Stomach (tissue), 8 donors: ENCODE measurements at regions not wholly inside any gene's neighbourhood (a gene's known extent, or its start where the extent isn't known, plus 50 kb on each side); places are given as distances from the start of the nearest gene placed in this dataset.

Experiments
- DNase-seq, 2 donors: peaks; one replicate each; pipeline versions ENCODE4 v3.0.0 to v3.0.0-alpha.2; 2013 to 2019
- H3K27ac ChIP-seq, 5 donors: fragments of 200-600 bp in 4 of 5; sonication (generic) in 4 of 5; one replicate each; pipeline ENCODE4 v1.5.1; 2013 to 2019; ENCODE audit warnings: mild to moderate bottlenecking in 1 of 5, moderate library complexity in 1 of 5
- H3K27me3 ChIP-seq, 3 donors: fragments of 200-600 bp; sonication (generic); one replicate each; pipeline ENCODE4 v1.5.1; 2017 to 2019; ENCODE audit warnings: mixed run types in 1 of 3
- H3K36me3 ChIP-seq, 4 donors: fragments of 200-600 bp; sonication (generic); 1 replicate in 3 of 4; 2 replicates in 1 of 4; pipeline ENCODE4 v1.5.1; 2016 to 2019
- H3K4me1 ChIP-seq, 4 donors: fragments of 200-600 bp; sonication (generic); one replicate each; pipeline ENCODE4 v1.5.1; 2016 to 2019
- H3K4me3 ChIP-seq, 4 donors: fragments of 200-600 bp; sonication (generic) in 3 of 4; one replicate each; pipeline ENCODE4 v1.5.1; 2016 to 2019; ENCODE audit warnings: mild to moderate bottlenecking in 1 of 4
- H3K9me3 ChIP-seq, 4 donors: fragments of 200-600 bp; sonication (generic); one replicate each; pipeline ENCODE4 v1.5.1; 2016 to 2019
- EP300 ChIP-seq: sonication (generic); formaldehyde crosslinking; IDR thresholded peaks from one replicate; pipeline ENCODE4 v1.6.1; 2017; ENCODE audit warnings: antibody characterized with exemption
- POLR2A ChIP-seq, 4 donors: fragments of 450-650 bp; IDR thresholded peaks; one replicate each; pipeline ENCODE4 v1.6.1; 2016; ENCODE audit warnings: antibody characterized with exemption in 4 of 4, control low read depth in 2 of 4, mild to moderate bottlenecking in 1 of 4, moderate library complexity in 1 of 4
- POLR2AphosphoS5 ChIP-seq, 3 donors: sonication (generic); formaldehyde crosslinking; IDR thresholded peaks; one replicate each; pipeline ENCODE4 v1.6.1; 2016; ENCODE audit warnings: antibody characterized with exemption in 3 of 3
- WGBS, 5 donors: extraction: QIAGEN DNeasy Blood & Tissue Kit in 3 of 5; methylation state at CpG; one replicate each; pipeline versions ENCODE4 v1.1.5 to v1.1.7; 2013 to 2018; 5-methylcytosine and 5-hydroxymethylcytosine counted together
- intact Hi-C: fragments of 100-400 bp; cut with DNase I; formaldehyde crosslinking; loops from one replicate; pipeline ENCODE4 v1.15.1; 2023; ENCODE audit warnings: low total_unique reads
- TF ChIP-seq, protein P1 (sequence below), 7 experiments: fragments of 450-650 bp in 4 of 7; fragments of 200-600 bp in 3 of 7; sonication (generic) in 3 of 7; IDR thresholded peaks; one replicate each; pipeline ENCODE4 v1.5.1; 2016 to 2019; ENCODE audit warnings: antibody characterized with exemption in 7 of 7, control low read depth in 2 of 7, mild to moderate bottlenecking in 1 of 7
- donor health status: healthy with polysubstance abuse.
- donor health status: Bipolar disorder and iron deficiency.
- donor health status: healthy.

DNA sequence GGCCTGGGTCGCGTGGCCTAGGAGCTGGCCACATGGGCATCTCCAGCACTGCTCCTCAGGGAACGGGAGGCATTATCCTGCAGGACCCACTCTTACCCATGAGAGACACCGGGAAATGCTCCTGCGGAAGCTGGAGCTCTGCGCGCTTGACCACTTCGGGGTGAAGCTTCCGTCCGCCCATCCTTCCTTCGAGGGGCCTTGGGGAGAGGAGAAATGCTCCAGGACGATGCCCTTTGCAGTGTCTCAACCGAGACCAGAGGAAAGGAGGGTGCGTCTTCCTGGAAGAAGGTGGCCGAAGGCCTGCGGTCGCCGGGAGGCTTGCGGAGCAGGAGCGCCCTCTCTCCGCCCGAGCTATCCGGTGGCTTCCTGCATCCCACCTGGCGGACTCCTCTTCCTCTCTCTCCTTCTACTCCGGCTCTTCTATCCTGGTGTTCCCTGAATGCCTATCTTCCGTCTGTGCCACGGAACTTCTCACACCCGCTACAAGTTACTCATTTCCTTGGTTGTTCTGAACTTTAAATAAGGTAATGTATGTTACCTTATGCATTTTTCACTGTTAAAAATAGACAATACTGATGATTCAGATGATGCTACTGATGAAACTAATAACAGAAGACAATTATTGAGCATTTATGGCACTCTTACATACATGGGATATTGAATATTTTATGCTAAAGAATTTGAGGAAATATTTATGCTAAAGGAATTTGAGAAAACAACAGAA is 91.4 kb downstream of the PRKAB2 start:
- intact Hi-C loops, result no loop called here

DNA sequence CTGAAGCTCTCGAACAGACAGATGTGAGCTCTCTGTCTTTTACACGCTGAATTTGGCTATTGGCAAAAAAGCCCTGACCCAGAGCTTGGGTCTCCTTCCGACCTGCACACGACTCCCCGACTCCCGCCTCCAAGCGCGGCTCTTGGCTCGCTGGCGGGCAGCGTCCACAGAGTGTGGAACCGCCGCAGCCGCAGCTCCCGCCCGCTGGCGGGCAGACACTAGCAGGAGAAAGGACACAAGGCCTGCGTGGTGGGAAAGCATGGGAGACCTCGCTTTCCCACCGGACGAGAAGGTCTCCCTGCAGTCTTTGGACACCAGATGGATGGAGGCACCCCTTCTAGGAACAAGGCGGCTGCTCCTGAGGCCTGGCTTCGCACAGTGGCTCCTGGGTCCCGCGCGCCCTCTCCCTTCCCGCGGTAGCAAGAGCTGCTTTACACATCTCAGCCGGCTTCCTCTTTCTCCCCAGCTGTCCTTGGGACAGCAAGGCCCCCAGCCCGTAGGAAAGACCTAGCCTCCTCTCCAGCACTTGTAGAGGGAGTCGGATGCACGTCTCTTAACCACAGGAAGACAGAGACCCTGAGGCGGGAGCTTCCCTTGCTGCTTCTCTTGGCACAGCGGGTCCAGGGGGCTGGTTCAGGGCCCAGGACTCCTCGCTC is 92.1 kb downstream of the PRKAB2 start:
- Histone ChIP-seq H3K27ac (no peak overlapping the region), H3K4me1 (peaks cover 24 to 58% (median 42%) of the 10 kb centered on the region in 4 donors), H3K36me3 (no peaks in the 10 kb centered on the region), H3K27me3 (peaks cover 4 to 100% (median 52%) of the 10 kb centered on the region in 3 donors), H3K9me3 (peaks cover 0 to 17% (median 2%) of the 10 kb centered on the region in 4 donors), H3K4me3 (peak overlapping the region; percentile 20 to 32 (median 26))
- no peak for TF ChIP-seq EP300
- TF ChIP-seq, protein P1, sequence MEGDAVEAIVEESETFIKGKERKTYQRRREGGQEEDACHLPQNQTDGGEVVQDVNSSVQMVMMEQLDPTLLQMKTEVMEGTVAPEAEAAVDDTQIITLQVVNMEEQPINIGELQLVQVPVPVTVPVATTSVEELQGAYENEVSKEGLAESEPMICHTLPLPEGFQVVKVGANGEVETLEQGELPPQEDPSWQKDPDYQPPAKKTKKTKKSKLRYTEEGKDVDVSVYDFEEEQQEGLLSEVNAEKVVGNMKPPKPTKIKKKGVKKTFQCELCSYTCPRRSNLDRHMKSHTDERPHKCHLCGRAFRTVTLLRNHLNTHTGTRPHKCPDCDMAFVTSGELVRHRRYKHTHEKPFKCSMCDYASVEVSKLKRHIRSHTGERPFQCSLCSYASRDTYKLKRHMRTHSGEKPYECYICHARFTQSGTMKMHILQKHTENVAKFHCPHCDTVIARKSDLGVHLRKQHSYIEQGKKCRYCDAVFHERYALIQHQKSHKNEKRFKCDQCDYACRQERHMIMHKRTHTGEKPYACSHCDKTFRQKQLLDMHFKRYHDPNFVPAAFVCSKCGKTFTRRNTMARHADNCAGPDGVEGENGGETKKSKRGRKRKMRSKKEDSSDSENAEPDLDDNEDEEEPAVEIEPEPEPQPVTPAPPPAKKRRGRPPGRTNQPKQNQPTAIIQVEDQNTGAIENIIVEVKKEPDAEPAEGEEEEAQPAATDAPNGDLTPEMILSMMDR (IDR thresholded peaks at IDR 0.05), result no peak
- TF ChIP-seq POLR2AphosphoS5 (IDR thresholded peaks at IDR 0.05), result no peak
- TF ChIP-seq POLR2A (IDR thresholded peaks at IDR 0.05), result no peak
- 2 to 7% (median 4%) methylated on average over 10 to 35 of the region's 35 CpGs for WGBS, 5 donors
- intact Hi-C loops, result no loop called here
- DNase-seq, result peak in 1 of 2 donors; percentile 46

More for the DNA sequence above, 91.4 kb downstream of the PRKAB2 start:
- H3K4me1 ChIP-seq, result peaks cover 26 to 60% (median 45%) of the 10 kb centered on the region in 4 donors
- no peak overlapping the region for H3K27ac ChIP-seq
- H3K9me3 ChIP-seq, result peaks cover 0 to 17% (median 2%) of the 10 kb centered on the region in 4 donors
- peaks cover 4 to 96% (median 48%) of the 10 kb centered on the region in 3 donors for H3K27me3 ChIP-seq
- no peak for DNase-seq
- TF ChIP-seq, protein P1 (IDR thresholded peaks at IDR 0.05), result no peak
- TF ChIP-seq EP300 (no peak), POLR2AphosphoS5 (IDR thresholded peaks at IDR 0.05) (no peak), POLR2A (IDR thresholded peaks at IDR 0.05) (no peak)
- no peaks in the 10 kb centered on the region for H3K36me3 ChIP-seq
- peak overlapping the region in 2 of 4 donors; percentile 27 to 32 for H3K4me3 ChIP-seq
- 6 to 20% (median 17%) methylated on average over 9 to 28 of the region's 28 CpGs for WGBS, 5 donors

DNA sequence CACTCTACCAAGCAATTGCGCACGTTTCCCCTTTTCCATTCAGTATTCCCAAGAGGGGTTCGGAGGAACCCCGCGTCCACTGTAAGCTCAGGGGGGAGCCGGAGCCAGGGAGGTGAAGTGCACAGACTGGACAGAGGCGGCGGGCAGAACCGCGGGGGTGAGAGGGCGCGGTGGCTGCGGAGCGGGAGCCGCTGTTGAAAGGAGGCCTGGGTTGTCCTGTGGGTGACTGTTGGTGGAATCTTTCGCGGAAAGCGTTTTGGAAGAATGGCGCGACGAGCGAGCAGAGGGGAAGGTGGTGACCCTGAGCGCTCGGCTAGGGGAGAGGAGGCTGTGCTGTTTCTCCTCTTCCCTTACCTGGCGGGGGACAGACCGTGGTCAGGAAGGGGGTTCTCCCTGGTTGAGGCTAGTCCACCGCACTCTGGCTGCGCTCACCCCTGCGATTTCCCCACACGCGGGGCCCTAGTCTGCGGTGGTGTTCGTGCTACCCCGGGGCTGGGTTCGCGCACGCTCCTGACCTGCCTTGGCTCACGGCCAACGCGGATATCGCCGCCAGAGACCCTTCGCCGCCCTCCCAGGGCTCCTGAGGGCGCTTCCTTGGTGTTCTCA is 92.8 kb downstream of the PRKAB2 start:
- peaks cover 4 to 100% (median 53%) of the 10 kb centered on the region in 3 donors for H3K27me3 ChIP-seq
- TF ChIP-seq EP300 (no peak), POLR2AphosphoS5 (IDR thresholded peaks at IDR 0.05) (no peak)
- no peak overlapping the region for H3K27ac ChIP-seq
- no peaks in the 10 kb centered on the region for H3K36me3 ChIP-seq
- WGBS, 5 donors, result 6 to 12% (median 8%) methylated on average over 36 to 45 of the region's 45 CpGs
- peaks cover 0 to 17% (median 2%) of the 10 kb centered on the region in 4 donors for H3K9me3 ChIP-seq
- peak overlapping the region; percentile 20 to 32 (median 26) for H3K4me3 ChIP-seq
- peaks cover 19 to 51% (median 36%) of the 10 kb centered on the region in 4 donors for H3K4me1 ChIP-seq
- intact Hi-C loops, result no loop called here
- peak in 1 of 2 donors; percentile 30 for DNase-seq

DNA sequence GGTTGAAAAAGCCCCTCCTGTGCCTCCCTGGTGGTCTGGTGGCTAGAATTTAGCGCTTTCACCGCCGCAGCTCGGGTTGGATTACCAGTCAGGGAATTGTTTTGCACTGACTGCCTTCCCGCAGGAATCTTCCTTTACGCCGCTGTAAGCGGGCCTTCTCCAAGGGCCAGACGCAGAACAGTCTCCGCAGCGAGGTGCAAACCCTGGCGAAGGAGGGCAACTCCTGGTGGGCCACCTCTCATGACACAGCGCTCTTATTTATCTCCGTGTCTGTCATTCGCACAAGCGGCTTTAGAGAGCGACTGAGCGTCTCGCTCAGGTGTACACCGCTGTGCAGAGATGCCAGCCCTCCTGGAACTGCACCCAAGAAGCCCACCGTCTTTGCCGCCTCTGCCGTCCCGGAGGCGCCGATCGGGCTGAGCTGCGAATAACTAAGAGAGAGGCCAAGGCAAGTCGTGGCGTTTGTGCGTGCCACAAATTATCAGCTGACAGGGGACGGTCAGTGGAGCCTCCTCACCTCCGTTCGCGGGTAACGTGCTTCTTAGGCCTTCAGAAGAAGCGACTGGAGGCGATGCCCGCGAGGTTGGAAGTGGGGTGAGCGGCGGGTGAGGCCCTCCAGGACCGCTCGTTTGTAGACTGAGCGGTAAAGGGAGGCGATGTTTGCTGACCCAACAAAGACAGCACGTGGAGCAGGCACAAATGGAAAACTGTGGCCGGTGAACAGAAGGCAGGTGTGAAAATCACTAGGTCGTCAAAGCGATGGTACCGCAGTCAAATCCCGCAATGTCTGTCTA is 93.5 kb downstream of the PRKAB2 start:
- Histone ChIP-seq H3K9me3 (peaks cover 0 to 17% (median 2%) of the 10 kb centered on the region in 4 donors), H3K27me3 (peaks cover 4 to 100% (median 53%) of the 10 kb centered on the region in 3 donors), H3K4me3 (no peak overlapping the region), H3K27ac (no peak overlapping the region), H3K4me1 (peaks cover 15 to 44% (median 30%) of the 10 kb centered on the region in 4 donors), H3K36me3 (no peaks in the 10 kb centered on the region)
- DNase-seq, result peak in 1 of 2 donors; percentile 7
- WGBS, 5 donors, result 9 to 28% (median 15%) methylated on average over 43 to 52 of the region's 52 CpGs
- intact Hi-C loops, result no loop called here
- TF ChIP-seq POLR2A (IDR thresholded peaks at IDR 0.05) (no peak), POLR2AphosphoS5 (IDR thresholded peaks at IDR 0.05) (no peak), EP300 (no peak)
